GM12874 (cell line): ENCODE measurements at regions not wholly inside any gene's neighbourhood (a gene's known extent, or its start where the extent isn't known, plus 50 kb on each side); places are given as distances from the start of the nearest gene placed in this dataset.

Source experiments
- TF ChIP-seq, protein P1 (sequence below): IDR thresholded peaks from 2 replicates; pipeline ENCODE4 v1.5.1; 2011; ENCODE audit warnings: low read depth, mild to moderate bottlenecking, control low read depth, low read length, moderate library complexity; ENCODE audit not compliant: insufficient read depth

DNA sequence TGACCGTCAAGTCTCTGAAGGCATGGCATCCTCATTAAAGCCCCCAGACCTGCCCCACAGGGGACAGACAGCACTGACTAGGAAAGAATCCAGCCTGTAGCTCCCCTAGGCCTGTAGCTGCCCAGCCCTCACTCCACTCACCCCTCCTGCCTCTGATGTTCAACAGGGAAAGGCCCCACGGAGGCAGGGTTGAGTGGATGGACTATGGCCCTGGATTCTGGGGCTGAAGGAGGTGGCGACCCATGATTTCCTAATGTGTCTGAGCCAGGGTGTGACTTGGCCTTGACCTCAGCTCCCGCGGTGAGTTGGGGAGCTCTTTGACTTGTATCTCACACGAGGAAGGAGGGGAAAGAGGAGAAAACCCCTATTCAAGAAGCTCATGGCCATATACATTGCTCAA lies 238.5 kb upstream of the CSF3R start:
- TF ChIP-seq, protein P1, sequence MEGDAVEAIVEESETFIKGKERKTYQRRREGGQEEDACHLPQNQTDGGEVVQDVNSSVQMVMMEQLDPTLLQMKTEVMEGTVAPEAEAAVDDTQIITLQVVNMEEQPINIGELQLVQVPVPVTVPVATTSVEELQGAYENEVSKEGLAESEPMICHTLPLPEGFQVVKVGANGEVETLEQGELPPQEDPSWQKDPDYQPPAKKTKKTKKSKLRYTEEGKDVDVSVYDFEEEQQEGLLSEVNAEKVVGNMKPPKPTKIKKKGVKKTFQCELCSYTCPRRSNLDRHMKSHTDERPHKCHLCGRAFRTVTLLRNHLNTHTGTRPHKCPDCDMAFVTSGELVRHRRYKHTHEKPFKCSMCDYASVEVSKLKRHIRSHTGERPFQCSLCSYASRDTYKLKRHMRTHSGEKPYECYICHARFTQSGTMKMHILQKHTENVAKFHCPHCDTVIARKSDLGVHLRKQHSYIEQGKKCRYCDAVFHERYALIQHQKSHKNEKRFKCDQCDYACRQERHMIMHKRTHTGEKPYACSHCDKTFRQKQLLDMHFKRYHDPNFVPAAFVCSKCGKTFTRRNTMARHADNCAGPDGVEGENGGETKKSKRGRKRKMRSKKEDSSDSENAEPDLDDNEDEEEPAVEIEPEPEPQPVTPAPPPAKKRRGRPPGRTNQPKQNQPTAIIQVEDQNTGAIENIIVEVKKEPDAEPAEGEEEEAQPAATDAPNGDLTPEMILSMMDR = no peak

DNA sequence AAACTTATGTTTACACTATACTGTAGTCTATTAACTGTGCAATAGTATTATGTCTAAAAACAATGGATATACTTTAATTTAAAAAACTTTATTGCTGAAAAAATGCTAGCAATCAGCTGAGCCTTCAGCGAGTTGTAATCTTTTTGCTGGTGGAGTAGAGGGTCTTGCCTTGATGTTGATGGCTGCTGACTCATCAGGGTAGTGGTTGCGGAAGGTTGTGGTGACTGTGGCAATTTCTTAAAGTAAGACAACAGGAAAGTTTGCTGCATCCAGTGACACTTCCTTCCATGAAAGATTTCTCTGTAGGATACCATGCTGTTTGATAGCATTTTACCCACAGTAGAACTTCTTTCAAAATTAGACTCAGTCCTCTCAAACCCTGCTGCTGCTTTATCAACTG lies 234.7 kb upstream of the CSF3R start:
- TF ChIP-seq, protein P1 = no peak

DNA sequence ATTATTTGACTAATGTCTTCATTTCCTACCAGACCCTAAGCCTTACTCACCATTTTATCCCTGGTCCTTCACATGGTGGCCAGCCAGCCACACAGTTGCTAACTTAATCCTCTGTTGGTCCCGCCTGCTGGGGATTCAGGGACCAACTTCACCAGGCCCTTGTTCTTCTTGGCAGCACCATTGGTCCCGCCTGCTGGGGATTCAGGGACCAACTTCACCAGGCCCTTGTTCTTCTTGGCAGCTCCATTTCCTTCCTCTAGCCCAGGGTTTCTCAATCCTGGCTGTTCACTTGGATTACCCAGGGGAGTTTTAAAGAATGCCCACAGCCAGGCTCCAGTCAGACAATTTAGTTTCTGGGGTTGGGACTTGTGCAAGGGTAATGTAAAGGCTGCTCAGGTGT lies 233.1 kb upstream of the CSF3R start:
- TF ChIP-seq, protein P1 = no peak

DNA sequence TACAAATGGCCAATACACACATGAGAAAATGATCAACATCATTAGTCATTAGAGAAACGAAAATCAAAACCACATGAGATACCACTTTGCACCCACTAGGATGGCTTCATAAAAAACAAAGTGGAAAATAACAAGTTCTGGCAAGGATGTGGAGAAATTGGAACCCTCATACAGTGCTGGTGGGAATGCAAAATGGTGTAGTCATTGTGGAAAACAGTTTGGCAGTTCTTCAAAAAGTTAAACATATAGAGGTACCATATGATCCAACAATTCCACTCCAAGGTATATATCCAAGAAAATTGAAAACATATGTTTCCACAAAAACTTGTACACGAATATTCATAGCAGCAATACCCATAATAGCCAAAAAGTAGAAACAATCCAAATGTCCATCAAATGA lies 231.6 kb upstream of the CSF3R start:
- TF ChIP-seq, protein P1 = no peak

DNA sequence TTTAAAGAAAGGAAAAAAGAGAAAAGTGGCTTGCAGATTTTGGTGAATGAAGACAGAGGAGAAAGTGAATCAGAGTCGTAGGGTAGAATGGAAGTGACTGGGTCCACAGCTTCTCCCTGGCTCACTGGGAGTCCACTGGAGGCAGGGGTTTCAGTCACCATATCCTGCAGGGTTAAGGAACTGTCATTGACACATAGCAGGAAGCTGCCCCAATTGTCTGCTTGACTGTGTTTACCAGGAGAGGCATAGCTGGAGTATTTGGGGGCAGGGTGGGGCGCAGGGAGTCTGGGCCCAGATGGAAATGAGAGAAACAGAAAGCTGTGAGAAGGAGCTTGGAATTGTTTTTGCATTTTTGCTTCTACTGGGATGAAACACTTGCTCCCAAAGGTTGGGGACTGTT lies 228.8 kb upstream of the CSF3R start:
- TF ChIP-seq, protein P1 = no peak

DNA sequence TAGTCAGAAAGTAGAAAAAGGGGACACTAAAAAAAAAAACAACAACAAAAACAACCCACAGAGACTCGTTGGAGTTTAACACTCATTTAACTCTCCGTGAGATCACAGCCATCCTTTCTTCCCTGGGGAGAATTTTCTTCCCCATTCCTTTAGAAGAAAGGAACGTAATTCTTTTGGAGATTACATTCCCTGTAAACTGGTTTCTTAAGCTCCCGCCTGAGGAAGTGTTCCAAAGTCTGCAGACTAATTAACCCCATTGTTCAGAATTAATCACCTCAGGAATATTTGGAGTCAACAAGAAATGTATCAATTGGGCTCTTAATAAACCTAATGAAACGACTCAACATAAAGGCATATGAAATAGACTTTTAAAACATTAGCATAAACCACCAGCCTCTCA lies 228.2 kb upstream of the CSF3R start:
- TF ChIP-seq, protein P1 = no peak

DNA sequence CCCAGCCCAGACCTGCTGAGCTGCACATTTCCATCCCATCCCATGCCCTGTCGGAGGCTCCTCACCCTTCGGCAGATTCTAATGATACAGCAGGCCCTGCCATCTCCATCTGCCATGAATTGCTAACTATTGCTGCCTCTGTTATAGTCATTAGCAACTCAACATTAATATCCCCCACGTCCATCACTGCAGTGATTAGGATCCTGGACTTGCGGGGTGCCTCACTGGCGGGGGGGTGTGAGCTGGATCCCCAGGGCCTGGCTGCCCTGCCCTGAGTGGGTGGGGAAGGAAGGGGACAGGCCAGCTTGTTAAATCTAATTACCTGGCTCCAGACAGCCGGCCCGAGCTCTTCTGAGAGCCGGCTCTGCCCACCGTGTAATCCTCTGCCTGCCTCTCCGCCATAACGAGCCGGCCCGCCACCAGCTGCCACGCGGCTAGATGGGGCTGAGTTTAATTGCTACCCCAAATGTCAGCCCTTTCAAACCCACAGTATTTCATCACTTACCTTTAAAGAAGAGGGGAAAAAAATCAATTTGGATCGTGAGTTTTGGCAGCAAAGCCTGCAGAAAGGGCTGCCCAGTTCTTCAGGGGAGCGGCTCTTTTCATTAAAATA lies 227.3 kb upstream of the CSF3R start:
- TF ChIP-seq, protein P1 = no peak
